Fibroblast of lung (primary cell): ENCODE measurements at regions not wholly inside any gene's neighbourhood (a gene's known extent, or its start where the extent isn't known, plus 50 kb on each side); places are given as distances from the start of the nearest gene placed in this dataset.

Experiments used
- DNase-seq, 2 donors: peaks; one replicate each; pipeline versions ENCODE4 v3.0.0 to v3.0.0-alpha.2; 2010; ENCODE audit warnings: low read depth in 2 of 2
- H2AFZ ChIP-seq: 2 replicates; pipeline ENCODE4 v1.5.1; 2012; ENCODE audit warnings: low read length, control low read depth, inconsistent platforms
- H3K27ac ChIP-seq: 2 replicates; pipeline ENCODE4 v1.5.1; 2011; ENCODE audit warnings: low read length, control low read depth; ENCODE audit not compliant: insufficient read depth
- H3K27me3 ChIP-seq: 2 replicates; pipeline ENCODE4 v1.5.1; 2011; ENCODE audit warnings: mild to moderate bottlenecking, low read length; ENCODE audit not compliant: control insufficient read depth, insufficient read depth
- H3K36me3 ChIP-seq: 2 replicates; pipeline ENCODE4 v1.5.1; 2011; ENCODE audit warnings: low read length; ENCODE audit not compliant: control insufficient read depth, insufficient read depth
- H3K4me1 ChIP-seq: 2 replicates; pipeline ENCODE4 v1.5.1; 2011; ENCODE audit warnings: low read length; ENCODE audit not compliant: control insufficient read depth, insufficient read depth; ENCODE audit errors: extremely low read depth
- H3K4me2 ChIP-seq: 2 replicates; pipeline ENCODE4 v1.5.1; 2011; ENCODE audit warnings: low read length, control low read depth; ENCODE audit not compliant: insufficient read depth; ENCODE audit errors: extremely low read depth
- H3K4me3 ChIP-seq, 4 experiments: fragments of 200-600 bp in 1 of 4; sonication (generic) in 1 of 4; replicated peaks in 1 of 4; 2 replicates each; pipeline ENCODE4 v1.5.1; 2011 to 2016; ENCODE audit warnings: low read length in 4 of 4, low read depth in 3 of 4, mild to moderate bottlenecking in 3 of 4, control low read depth in 2 of 4, inconsistent platforms in 1 of 4, mixed read lengths in 1 of 4; ENCODE audit not compliant: insufficient read depth in 1 of 4; ENCODE audit errors: control extremely low read depth in 1 of 4
- H3K79me2 ChIP-seq: 2 replicates; pipeline ENCODE4 v1.5.1; 2012; ENCODE audit warnings: mild to moderate bottlenecking, low read length, inconsistent platforms; ENCODE audit not compliant: control insufficient read depth, insufficient read depth
- H3K9ac ChIP-seq: 2 replicates; pipeline ENCODE4 v1.5.1; 2011; ENCODE audit warnings: mild to moderate bottlenecking, low read length, control low read depth; ENCODE audit not compliant: insufficient read depth
- H3K9me3 ChIP-seq: 2 replicates; pipeline ENCODE4 v1.5.1; 2012; ENCODE audit warnings: low read depth, low read length; ENCODE audit not compliant: control insufficient read depth, insufficient read depth
- H4K20me1 ChIP-seq: 2 replicates; pipeline ENCODE4 v1.5.1; 2011; ENCODE audit warnings: low read length; ENCODE audit not compliant: control insufficient read depth, insufficient read depth; ENCODE audit errors: extremely low read depth
- CTCF ChIP-seq, 2 donors: IDR thresholded peaks in 1 of 2; conservative IDR thresholded peaks in 1 of 2; 1 replicate in 1 of 2; 2 replicates in 1 of 2; pipeline ENCODE4 v1.5.1; 2011 to 2012; ENCODE audit warnings: low read length in 2 of 2, control low read depth in 1 of 2, inconsistent platforms in 1 of 2, low read depth in 1 of 2, mild to moderate bottlenecking in 1 of 2
- EZH2 ChIP-seq: IDR thresholded peaks from 2 replicates; pipeline ENCODE4 v1.5.1; 2012; ENCODE audit warnings: low read length, control low read depth, mild to moderate bottlenecking; ENCODE audit errors: missing control alignments

GRCh38 chr1:21357161-21357560 lies 66.9 kb upstream of the ECE1 start:
- H4K20me1 ChIP-seq: no peaks in the 10 kb centered on the region
- H3K27me3 ChIP-seq: no peaks in the 10 kb centered on the region
- H3K4me1 ChIP-seq: no peaks in the 10 kb centered on the region
- H3K9ac ChIP-seq: no peak overlapping the region
- H3K4me2 ChIP-seq: no peak overlapping the region
- no peak overlapping the region for H3K27ac ChIP-seq
- TF ChIP-seq CTCF (conservative IDR thresholded peaks at IDR 0.05 in 1 of 2, IDR thresholded peaks at IDR 0.05 in 1 of 2; ENCODE audit: low read depth in 1 of 2, low read length in 2 of 2) (no peak), EZH2 (no peak)
- DNase-seq: no peak
- no peak overlapping the region for H2AFZ ChIP-seq
- H3K4me3 ChIP-seq: no peak overlapping the region
- no peaks in the 10 kb centered on the region for H3K36me3 ChIP-seq
- H3K79me2 ChIP-seq: no peaks in the 10 kb centered on the region
- H3K9me3 ChIP-seq: no peaks in the 10 kb centered on the region

GRCh38 chr1:21355956-21356355 lies 65.7 kb upstream of the ECE1 start:
- Histone ChIP-seq H3K9me3 (no peaks in the 10 kb centered on the region), H3K9ac (no peak overlapping the region), H2AFZ (no peak overlapping the region), H3K36me3 (no peaks in the 10 kb centered on the region), H4K20me1 (no peaks in the 10 kb centered on the region), H3K27ac (no peak overlapping the region), H3K27me3 (no peaks in the 10 kb centered on the region), H3K4me3 (no peak overlapping the region), H3K4me2 (no peak overlapping the region), H3K79me2 (no peaks in the 10 kb centered on the region), H3K4me1 (no peaks in the 10 kb centered on the region)
- no peak for DNase-seq
- TF ChIP-seq EZH2 (no peak), CTCF (conservative IDR thresholded peaks at IDR 0.05 in 1 of 2, IDR thresholded peaks at IDR 0.05 in 1 of 2; ENCODE audit: low read depth in 1 of 2, low read length in 2 of 2) (no peak)

- Histone ChIP-seq H4K20me1 (no peaks in the 10 kb centered on the region), H2AFZ (no peak overlapping the region)
Measured at GRCh38 chr1:21352586-21352985, 62.3 kb upstream of the ECE1 start.

More at GRCh38 chr1:21352586-21352985, 62.3 kb upstream of the ECE1 start:
- no peaks in the 10 kb centered on the region for H3K36me3 ChIP-seq
- no peaks in the 10 kb centered on the region for H3K4me1 ChIP-seq
- no peak overlapping the region for H3K27ac ChIP-seq
- no peak for DNase-seq
- TF ChIP-seq EZH2 (no peak), CTCF (conservative IDR thresholded peaks at IDR 0.05 in 1 of 2, IDR thresholded peaks at IDR 0.05 in 1 of 2; ENCODE audit: low read depth in 1 of 2, low read length in 2 of 2) (no peak)
- no peak overlapping the region for H3K9ac ChIP-seq
- no peaks in the 10 kb centered on the region for H3K9me3 ChIP-seq
- H3K79me2 ChIP-seq: no peaks in the 10 kb centered on the region
- no peak overlapping the region for H3K4me2 ChIP-seq
- no peak overlapping the region for H3K4me3 ChIP-seq
- no peaks in the 10 kb centered on the region for H3K27me3 ChIP-seq
